ENCODE measurements at regions not wholly inside any gene's neighbourhood (a gene's known extent, or its start where the extent isn't known, plus 50 kb on each side); places are given as distances from the start of the nearest gene placed in this dataset.

DNA sequence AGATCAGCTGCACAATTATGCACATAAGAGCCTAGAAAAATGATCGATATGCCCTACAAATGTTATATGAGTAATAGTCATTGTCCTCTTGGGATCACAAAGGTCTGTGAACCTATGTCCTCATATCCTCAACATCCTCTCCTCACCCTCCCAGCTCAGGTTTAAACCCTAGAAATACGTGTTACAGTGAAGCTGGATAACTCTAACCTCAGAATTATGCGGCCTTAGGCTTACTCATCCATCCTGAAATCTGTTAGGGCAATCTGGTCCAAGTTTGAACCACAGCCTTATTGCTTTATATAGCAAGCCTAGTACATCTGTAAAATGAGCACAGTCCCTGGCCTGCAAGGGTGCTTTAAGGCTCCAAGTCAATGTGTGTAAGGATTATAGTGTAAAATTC, 84.2 kb upstream of the FRMD4A start:
- H3K27me3 Mint-ChIP-seq = peaks cover 41% of the 10 kb centered on the region
- DNase-seq = no peak
- H3K27ac Mint-ChIP-seq = no peak overlapping the region
- no peak overlapping the region for H3K4me3 Mint-ChIP-seq
- peaks cover 10% of the 10 kb centered on the region for H3K4me1 Mint-ChIP-seq (ENCODE audit: low read depth)
- peaks cover 8% of the 10 kb centered on the region for H3K9me3 Mint-ChIP-seq
- no peaks in the 10 kb centered on the region for H3K36me3 Mint-ChIP-seq (ENCODE audit: low read depth)

DNA sequence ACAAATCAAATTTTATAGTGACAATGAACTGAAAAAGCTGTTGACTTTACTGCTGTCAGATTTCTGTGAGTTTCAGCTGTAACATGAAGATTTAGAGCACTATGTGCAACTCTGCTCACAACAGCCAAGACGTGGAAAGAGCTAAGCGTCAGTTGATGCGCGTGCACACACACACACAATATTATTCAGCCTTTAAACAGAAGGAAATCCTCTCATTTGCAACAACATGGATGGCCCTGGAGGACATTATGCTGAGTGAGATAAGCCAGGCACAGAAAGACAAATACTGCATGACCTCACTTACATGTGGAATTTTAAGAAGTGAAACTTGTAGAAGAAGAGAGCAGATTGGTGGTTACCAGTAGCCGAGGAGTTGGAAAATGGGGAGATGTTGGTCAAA, 82.8 kb upstream of the FRMD4A start:
- Mint-ChIP-seq H3K27ac (no peak overlapping the region), H3K4me3 (no peak overlapping the region), H3K27me3 (peaks cover 41% of the 10 kb centered on the region)

GRCh38 chr10:14412624-14413023, 81.9 kb upstream of the FRMD4A start:
- Mint-ChIP-seq H3K4me3 (no peak overlapping the region), H3K27me3 (peaks cover 43% of the 10 kb centered on the region), H3K4me1 (ENCODE audit: low read depth) (peaks cover 30% of the 10 kb centered on the region), H3K9me3 (peaks cover 16% of the 10 kb centered on the region), H3K36me3 (ENCODE audit: low read depth) (no peaks in the 10 kb centered on the region), H3K27ac (no peak overlapping the region)
- no peak for DNase-seq

More for the DNA sequence above, 82.8 kb upstream of the FRMD4A start:
- Mint-ChIP-seq H3K36me3 (ENCODE audit: low read depth) (no peaks in the 10 kb centered on the region), H3K4me1 (ENCODE audit: low read depth) (peaks cover 24% of the 10 kb centered on the region), H3K9me3 (peaks cover 16% of the 10 kb centered on the region)
- DNase-seq = no peak

DNA sequence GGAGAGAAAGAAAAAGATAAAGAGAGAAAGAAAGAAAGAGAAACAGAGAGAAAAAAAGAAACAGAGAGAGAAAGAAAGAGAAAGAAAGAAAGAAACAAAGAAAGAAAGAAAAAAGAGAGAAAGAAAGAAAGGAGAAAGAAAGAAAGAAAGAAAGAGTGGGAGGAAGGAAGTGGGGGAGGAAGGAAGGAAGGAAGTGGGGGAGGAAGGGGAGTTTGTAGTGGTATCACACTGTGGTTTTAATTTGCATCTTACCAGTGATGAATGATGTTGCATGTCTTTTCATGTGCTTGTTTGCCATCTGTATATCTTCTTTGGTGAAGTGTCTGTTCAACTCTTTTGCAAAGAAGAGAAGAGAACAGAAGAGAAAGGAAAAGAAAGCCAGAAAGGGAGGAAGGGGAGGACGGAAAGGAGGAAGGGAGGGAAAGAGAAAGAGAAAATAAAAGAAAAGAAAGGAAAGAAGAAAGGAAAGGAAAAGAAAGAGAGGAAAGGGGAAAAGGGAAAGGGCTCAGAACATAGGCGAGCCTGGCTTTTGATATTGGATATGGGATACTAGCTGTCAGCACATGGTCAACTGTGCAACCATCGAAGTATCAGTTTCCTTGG, 79.2 kb upstream of the FRMD4A start:
- Mint-ChIP-seq H3K36me3 (ENCODE audit: low read depth) (no peaks in the 10 kb centered on the region), H3K4me1 (ENCODE audit: low read depth) (peaks cover 30% of the 10 kb centered on the region), H3K4me3 (no peak overlapping the region), H3K27ac (peak overlapping the region; percentile 89), H3K9me3 (peaks cover 16% of the 10 kb centered on the region), H3K27me3 (peaks cover 53% of the 10 kb centered on the region)
- no peak for DNase-seq

DNA sequence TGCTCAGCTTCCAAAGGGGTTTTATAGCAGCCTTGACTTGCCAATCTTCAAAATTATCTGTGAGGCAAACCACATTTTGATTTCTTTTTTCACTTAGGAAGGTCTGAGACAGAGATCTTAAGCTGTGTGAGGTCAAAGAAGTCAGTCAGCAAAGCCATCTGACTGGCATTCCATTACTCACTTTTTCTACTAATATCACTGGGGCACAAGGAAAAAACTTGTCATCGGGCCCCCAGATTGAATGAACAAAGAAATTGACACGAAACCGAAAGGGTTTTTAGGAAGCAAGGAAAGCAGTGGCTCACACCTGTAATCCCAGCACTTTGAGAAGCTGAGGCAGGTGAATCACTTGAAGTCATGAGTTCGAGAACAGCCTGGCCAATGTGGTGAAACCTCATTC, 78.5 kb upstream of the FRMD4A start:
- H3K4me3 Mint-ChIP-seq = no peak overlapping the region
- peak; percentile 54 for DNase-seq
- peaks cover 16% of the 10 kb centered on the region for H3K9me3 Mint-ChIP-seq
- peak overlapping the region; percentile 89 for H3K27ac Mint-ChIP-seq
- no peaks in the 10 kb centered on the region for H3K36me3 Mint-ChIP-seq (ENCODE audit: low read depth)
- H3K4me1 Mint-ChIP-seq (ENCODE audit: low read depth) = peaks cover 30% of the 10 kb centered on the region
- H3K27me3 Mint-ChIP-seq = peaks cover 53% of the 10 kb centered on the region

DNA sequence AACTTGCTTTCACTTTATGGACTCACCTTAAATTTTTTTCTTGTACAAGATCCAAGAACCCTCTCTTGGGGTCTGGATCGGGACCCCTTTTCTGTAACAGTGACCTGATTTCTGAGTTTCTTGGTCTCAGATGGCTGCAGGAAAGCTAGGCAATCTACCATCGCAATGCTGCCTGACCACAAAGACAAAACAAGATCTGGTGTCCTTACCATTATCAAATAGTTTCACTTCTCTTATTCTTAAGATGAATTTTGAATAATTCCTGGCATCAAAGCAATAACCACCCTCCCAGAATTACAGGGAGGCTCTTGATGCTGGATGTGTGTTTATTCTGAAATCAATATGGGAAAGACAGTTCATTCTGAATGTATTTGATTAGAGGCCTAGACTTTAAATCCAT, 77.4 kb upstream of the FRMD4A start:
- H3K27me3 Mint-ChIP-seq = peaks cover 53% of the 10 kb centered on the region
- H3K36me3 Mint-ChIP-seq (ENCODE audit: low read depth) = no peaks in the 10 kb centered on the region

GRCh38 chr10:14407567-14407966, 76.8 kb upstream of the FRMD4A start:
- Mint-ChIP-seq H3K9me3 (peaks cover 16% of the 10 kb centered on the region), H3K4me1 (ENCODE audit: low read depth) (peaks cover 30% of the 10 kb centered on the region), H3K36me3 (ENCODE audit: low read depth) (no peaks in the 10 kb centered on the region), H3K27me3 (peaks cover 56% of the 10 kb centered on the region), H3K4me3 (no peak overlapping the region), H3K27ac (no peak overlapping the region)
- no peak for DNase-seq

More for the DNA sequence above, 77.4 kb upstream of the FRMD4A start:
- Mint-ChIP-seq H3K9me3 (peaks cover 16% of the 10 kb centered on the region), H3K4me3 (no peak overlapping the region), H3K27ac (peak overlapping the region; percentile 69), H3K4me1 (ENCODE audit: low read depth) (peaks cover 30% of the 10 kb centered on the region)
- DNase-seq = no peak

DNA sequence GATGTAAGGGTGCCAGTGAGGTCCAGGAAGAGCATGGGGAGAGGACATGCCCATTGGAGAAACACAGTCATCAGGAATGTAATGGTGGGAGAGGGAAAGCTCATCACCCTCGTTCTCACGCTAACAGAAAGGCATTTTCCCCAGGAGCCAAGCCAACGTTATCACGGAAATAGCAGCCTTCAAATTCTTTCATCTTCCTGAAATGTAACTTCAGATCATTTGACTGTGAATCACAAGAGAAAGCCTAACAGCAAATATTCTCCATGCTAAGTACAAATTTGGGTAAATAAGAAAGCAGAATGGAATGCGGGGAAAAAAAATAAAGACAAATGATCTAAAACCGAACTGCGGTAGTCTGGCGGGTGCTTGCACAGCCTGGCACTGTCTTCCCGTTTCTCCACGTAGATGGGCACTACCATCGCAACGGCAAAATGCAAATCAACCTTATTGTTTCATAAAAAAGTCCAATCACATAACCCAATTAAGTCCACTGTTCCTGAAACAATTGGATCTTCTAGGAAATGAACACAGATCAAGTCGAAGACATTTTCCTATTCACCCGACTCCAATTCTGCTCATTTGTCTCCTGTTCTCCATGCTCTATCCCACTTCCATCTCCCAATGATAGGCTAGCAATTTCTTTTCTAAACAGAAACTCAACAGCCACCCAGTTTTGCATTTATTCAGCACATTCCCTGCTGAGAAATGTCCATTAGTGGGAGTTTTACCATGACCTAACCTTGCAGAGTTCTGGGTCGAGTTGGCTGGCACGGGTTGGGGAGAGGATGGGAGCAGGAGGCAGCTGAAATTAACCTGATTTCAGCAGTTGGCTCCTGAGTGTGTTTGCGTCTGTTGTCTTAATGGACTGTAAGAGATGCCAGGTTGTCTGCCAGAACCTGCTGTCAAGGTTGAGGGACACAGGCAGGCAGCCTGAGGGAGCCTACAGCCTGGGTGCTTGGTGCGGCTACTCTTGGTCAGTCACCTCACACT, 74.6 kb upstream of the FRMD4A start:
- Mint-ChIP-seq H3K27me3 (peaks cover 67% of the 10 kb centered on the region), H3K4me3 (no peak overlapping the region), H3K27ac (no peak overlapping the region), H3K36me3 (ENCODE audit: low read depth) (no peaks in the 10 kb centered on the region), H3K4me1 (ENCODE audit: low read depth) (peaks cover 24% of the 10 kb centered on the region), H3K9me3 (peaks cover 12% of the 10 kb centered on the region)
- DNase-seq = no peak

- Mint-ChIP-seq H3K4me3 (no peak overlapping the region), H3K27ac (no peak overlapping the region), H3K9me3 (peaks cover 3% of the 10 kb centered on the region), H3K36me3 (ENCODE audit: low read depth) (no peaks in the 10 kb centered on the region), H3K4me1 (ENCODE audit: low read depth) (peaks cover 11% of the 10 kb centered on the region), H3K27me3 (peaks cover 79% of the 10 kb centered on the region)
- DNase-seq = no peak
These were observed 73.3 kb upstream of the FRMD4A start for GRCh38 chr10:14403881-14404623.

- no peak overlapping the region for H3K4me3 Mint-ChIP-seq
- H3K9me3 Mint-ChIP-seq = no peaks in the 10 kb centered on the region
- DNase-seq = no peak
- no peaks in the 10 kb centered on the region for H3K36me3 Mint-ChIP-seq (ENCODE audit: low read depth)
- no peak overlapping the region for H3K27ac Mint-ChIP-seq
- peaks cover 4% of the 10 kb centered on the region for H3K4me1 Mint-ChIP-seq (ENCODE audit: low read depth)
- H3K27me3 Mint-ChIP-seq = peaks cover 82% of the 10 kb centered on the region
These were observed 72.6 kb upstream of the FRMD4A start for GRCh38 chr10:14403359-14403758.

DNA sequence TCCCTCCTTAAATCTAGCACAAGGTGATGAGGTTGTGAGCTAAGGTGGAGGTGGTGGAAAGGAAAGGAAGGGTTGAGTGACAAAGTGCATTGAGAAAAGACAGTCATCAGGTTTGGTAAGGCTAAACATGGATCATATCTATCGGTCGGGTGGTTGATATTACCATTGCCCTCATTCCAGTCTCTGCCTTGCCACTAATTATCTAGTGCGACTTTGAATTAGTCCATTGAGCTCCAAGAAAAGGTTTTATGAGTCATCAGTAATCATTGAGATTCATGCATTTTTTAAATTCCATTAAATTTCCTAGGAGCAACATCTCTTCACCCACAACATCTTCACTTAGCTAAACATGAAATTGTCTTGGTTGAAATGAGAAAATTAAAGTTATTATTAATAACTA, 68.9 kb upstream of the FRMD4A start:
- no peak overlapping the region for H3K4me3 Mint-ChIP-seq
- H3K4me1 Mint-ChIP-seq (ENCODE audit: low read depth) = no peaks in the 10 kb centered on the region
- H3K36me3 Mint-ChIP-seq (ENCODE audit: low read depth) = no peaks in the 10 kb centered on the region
- H3K27me3 Mint-ChIP-seq = peaks cover 56% of the 10 kb centered on the region
- no peak for DNase-seq
- H3K9me3 Mint-ChIP-seq = no peaks in the 10 kb centered on the region
- no peak overlapping the region for H3K27ac Mint-ChIP-seq

DNA sequence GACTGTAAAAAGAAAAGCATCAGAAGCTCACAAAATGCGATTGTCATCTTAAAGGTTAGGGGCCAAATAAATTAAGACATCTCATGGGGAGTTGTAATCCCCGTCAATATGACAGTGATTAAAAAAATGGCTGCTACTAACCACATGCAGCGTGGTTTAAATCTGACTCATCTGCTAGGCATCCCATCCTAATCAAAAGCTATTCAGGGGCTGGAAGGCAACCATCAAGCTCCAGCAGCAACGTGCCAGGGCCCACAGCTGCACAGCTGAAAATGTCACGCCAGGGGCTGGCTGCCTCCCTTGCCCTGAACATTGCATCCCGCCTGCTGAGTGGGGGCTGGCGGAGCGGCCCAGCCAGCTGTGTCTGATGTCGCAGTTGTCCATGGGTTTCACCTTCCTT, 66.3 kb upstream of the FRMD4A start:
- peaks cover 8% of the 10 kb centered on the region for H3K4me1 Mint-ChIP-seq (ENCODE audit: low read depth)
- H3K4me3 Mint-ChIP-seq = no peak overlapping the region
- DNase-seq = no peak
- peaks cover 6% of the 10 kb centered on the region for H3K9me3 Mint-ChIP-seq
- H3K27ac Mint-ChIP-seq = no peak overlapping the region
- H3K27me3 Mint-ChIP-seq = peaks cover 47% of the 10 kb centered on the region
- H3K36me3 Mint-ChIP-seq (ENCODE audit: low read depth) = no peaks in the 10 kb centered on the region

- no peaks in the 10 kb centered on the region for H3K36me3 Mint-ChIP-seq (ENCODE audit: low read depth)
- H3K9me3 Mint-ChIP-seq = peaks cover 6% of the 10 kb centered on the region
- peaks cover 8% of the 10 kb centered on the region for H3K4me1 Mint-ChIP-seq (ENCODE audit: low read depth)
- peaks cover 43% of the 10 kb centered on the region for H3K27me3 Mint-ChIP-seq
- H3K4me3 Mint-ChIP-seq = no peak overlapping the region
- no peak for DNase-seq
- H3K27ac Mint-ChIP-seq = no peak overlapping the region
These were observed 65.8 kb upstream of the FRMD4A start for GRCh38 chr10:14396411-14397048.

DNA sequence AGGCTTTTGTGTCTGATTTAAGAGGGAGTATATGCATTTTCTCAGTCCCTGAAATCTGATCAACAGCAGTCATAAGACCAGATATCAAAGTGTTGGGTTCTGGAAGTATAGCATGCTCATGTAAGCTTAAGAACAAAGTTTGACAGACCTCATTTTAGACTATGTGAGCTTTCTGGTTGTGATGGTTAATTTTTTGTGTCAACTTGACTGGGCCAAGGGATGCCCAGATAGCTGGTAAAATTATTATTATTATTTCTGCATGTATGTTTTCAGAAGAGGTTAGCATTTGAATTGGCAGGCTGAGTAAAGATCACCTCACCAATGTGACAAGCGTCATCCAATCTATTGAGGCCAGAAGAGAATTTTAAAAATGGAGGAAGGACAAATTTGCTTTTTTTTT, 63.5 kb upstream of the FRMD4A start:
- H3K4me3 Mint-ChIP-seq = no peak overlapping the region
- H3K27me3 Mint-ChIP-seq = peaks cover 22% of the 10 kb centered on the region
- H3K9me3 Mint-ChIP-seq = peaks cover 20% of the 10 kb centered on the region
- DNase-seq = no peak
- peaks cover 4% of the 10 kb centered on the region for H3K36me3 Mint-ChIP-seq (ENCODE audit: low read depth)
- no peak overlapping the region for H3K27ac Mint-ChIP-seq
- H3K4me1 Mint-ChIP-seq (ENCODE audit: low read depth) = peaks cover 30% of the 10 kb centered on the region
